GM12878 (cell line): ENCODE measurements at regions not wholly inside any gene's neighbourhood (a gene's known extent, or its start where the extent isn't known, plus 50 kb on each side); places are given as distances from the start of the nearest gene placed in this dataset.

Experiments
- EGR1 ChIP-seq, 2 experiments: IDR thresholded peaks; 1 replicate in 1 of 2; 2 replicates in 1 of 2; pipeline ENCODE4 v1.6.1; 2011 to 2012; ENCODE audit warnings: low read depth in 2 of 2, low read length in 2 of 2, borderline replicate concordance in 1 of 2, mild to moderate bottlenecking in 1 of 2, moderate library complexity in 1 of 2
- POLR2AphosphoS2 ChIP-seq: IDR thresholded peaks from 2 replicates; pipeline ENCODE4 v1.6.1; 2011; ENCODE audit warnings: low read depth, mild to moderate bottlenecking, low read length, improper control_type of control experiment, moderate library complexity
- TCF12 ChIP-seq: IDR thresholded peaks from 2 replicates; pipeline ENCODE4 v1.6.1; 2011; ENCODE audit warnings: low read depth, mild to moderate bottlenecking, low read length
- TF ChIP-seq, protein P1 (sequence below): fragments of 450-650 bp; formaldehyde crosslinking; IDR thresholded peaks from 2 replicates; pipeline ENCODE4 v1.4.0; 2020; ENCODE audit warnings: mild to moderate bottlenecking, moderate library complexity
- TF ChIP-seq, protein P2 (sequence below), 3 experiments: IDR thresholded peaks in 2 of 3; conservative IDR thresholded peaks in 1 of 3; 2 replicates each; pipeline ENCODE4 v1.5.1; 2011; ENCODE audit warnings: low read depth in 3 of 3, low read length in 3 of 3, mild to moderate bottlenecking in 3 of 3, control low read depth in 2 of 3, moderate library complexity in 2 of 3, inconsistent platforms in 1 of 3, mixed read lengths in 1 of 3; ENCODE audit not compliant: control insufficient read depth in 2 of 3, insufficient read depth in 1 of 3; ENCODE audit errors: extremely low read depth in 1 of 3

DNA sequence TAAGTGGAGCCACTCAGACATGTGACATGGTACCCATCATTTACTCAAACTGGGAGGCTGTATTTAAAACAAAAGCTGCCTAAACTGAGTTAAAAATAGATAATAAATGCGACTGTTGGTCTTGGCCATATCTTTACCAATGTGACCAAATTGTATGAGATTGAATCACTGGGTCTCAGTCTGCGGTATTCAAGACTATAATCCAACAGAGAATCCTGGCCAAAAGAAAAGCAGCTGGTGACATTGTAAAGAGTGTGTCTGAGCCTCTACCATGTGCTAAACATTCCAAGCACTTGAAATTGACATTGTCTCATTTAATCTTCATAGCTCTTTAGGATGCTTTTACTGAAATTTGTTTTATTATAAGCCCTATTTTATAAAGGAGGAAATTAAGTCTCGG, 282.6 kb downstream of the ZNF608 start:
- TF ChIP-seq, protein P1, sequence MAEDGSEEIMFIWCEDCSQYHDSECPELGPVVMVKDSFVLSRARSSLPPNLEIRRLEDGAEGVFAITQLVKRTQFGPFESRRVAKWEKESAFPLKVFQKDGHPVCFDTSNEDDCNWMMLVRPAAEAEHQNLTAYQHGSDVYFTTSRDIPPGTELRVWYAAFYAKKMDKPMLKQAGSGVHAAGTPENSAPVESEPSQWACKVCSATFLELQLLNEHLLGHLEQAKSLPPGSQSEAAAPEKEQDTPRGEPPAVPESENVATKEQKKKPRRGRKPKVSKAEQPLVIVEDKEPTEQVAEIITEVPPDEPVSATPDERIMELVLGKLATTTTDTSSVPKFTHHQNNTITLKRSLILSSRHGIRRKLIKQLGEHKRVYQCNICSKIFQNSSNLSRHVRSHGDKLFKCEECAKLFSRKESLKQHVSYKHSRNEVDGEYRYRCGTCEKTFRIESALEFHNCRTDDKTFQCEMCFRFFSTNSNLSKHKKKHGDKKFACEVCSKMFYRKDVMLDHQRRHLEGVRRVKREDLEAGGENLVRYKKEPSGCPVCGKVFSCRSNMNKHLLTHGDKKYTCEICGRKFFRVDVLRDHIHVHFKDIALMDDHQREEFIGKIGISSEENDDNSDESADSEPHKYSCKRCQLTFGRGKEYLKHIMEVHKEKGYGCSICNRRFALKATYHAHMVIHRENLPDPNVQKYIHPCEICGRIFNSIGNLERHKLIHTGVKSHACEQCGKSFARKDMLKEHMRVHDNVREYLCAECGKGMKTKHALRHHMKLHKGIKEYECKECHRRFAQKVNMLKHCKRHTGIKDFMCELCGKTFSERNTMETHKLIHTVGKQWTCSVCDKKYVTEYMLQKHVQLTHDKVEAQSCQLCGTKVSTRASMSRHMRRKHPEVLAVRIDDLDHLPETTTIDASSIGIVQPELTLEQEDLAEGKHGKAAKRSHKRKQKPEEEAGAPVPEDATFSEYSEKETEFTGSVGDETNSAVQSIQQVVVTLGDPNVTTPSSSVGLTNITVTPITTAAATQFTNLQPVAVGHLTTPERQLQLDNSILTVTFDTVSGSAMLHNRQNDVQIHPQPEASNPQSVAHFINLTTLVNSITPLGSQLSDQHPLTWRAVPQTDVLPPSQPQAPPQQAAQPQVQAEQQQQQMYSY (CRISPR knock-in tag), result no peak
- TF ChIP-seq POLR2AphosphoS2, result no peak
- TF ChIP-seq EGR1 (IDR thresholded peaks at IDR 0.05; ENCODE audit: borderline replicate concordance in 1 of 2, low read depth in 2 of 2, low read length in 2 of 2), result no peak
- no peak for TF ChIP-seq TCF12
- TF ChIP-seq, protein P2, sequence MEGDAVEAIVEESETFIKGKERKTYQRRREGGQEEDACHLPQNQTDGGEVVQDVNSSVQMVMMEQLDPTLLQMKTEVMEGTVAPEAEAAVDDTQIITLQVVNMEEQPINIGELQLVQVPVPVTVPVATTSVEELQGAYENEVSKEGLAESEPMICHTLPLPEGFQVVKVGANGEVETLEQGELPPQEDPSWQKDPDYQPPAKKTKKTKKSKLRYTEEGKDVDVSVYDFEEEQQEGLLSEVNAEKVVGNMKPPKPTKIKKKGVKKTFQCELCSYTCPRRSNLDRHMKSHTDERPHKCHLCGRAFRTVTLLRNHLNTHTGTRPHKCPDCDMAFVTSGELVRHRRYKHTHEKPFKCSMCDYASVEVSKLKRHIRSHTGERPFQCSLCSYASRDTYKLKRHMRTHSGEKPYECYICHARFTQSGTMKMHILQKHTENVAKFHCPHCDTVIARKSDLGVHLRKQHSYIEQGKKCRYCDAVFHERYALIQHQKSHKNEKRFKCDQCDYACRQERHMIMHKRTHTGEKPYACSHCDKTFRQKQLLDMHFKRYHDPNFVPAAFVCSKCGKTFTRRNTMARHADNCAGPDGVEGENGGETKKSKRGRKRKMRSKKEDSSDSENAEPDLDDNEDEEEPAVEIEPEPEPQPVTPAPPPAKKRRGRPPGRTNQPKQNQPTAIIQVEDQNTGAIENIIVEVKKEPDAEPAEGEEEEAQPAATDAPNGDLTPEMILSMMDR (IDR thresholded peaks at IDR 0.05 in 2 of 3, conservative IDR thresholded peaks at IDR 0.05 in 1 of 3; ENCODE audit: control insufficient read depth in 2 of 3, extremely low read depth in 1 of 3, insufficient read depth in 1 of 3, low read depth in 3 of 3, low read length in 3 of 3), result no peak
